ENCODE measurements at regions not wholly inside any gene's neighbourhood (a gene's known extent, or its start where the extent isn't known, plus 50 kb on each side); places are given as distances from the start of the nearest gene placed in this dataset.

- H3K4me1 Mint-ChIP-seq (ENCODE audit: low read depth) = no peaks in the 10 kb centered on the region
- no peak for ATAC-seq
- ChIA-PET CTCF (interaction anchor here (1.3 to 2.0 kb wide), 2 partner anchors 9 to 29 kb away, joined by 6 read pairs; no protein-coding TSS in a partner anchor), POLR2A (no interaction called here)
- peak; percentile 21 for DNase-seq
- H3K36me3 Mint-ChIP-seq (ENCODE audit: low read depth) = no peaks in the 10 kb centered on the region
- no peak overlapping the region for H3K27ac Mint-ChIP-seq
- H3K27me3 Mint-ChIP-seq (ENCODE audit: low read depth) = no peaks in the 10 kb centered on the region
- no peak overlapping the region for H3K4me3 Mint-ChIP-seq
- no peaks in the 10 kb centered on the region for H3K9me3 Mint-ChIP-seq (ENCODE audit: insufficient read depth)
These were observed 197.9 kb upstream of the ADAMTS16 start for GRCh38 chr5:4941957-4942830.

- Mint-ChIP-seq H3K27me3 (ENCODE audit: low read depth) (no peaks in the 10 kb centered on the region), H3K4me3 (no peak overlapping the region), H3K36me3 (ENCODE audit: low read depth) (no peaks in the 10 kb centered on the region), H3K9me3 (ENCODE audit: insufficient read depth) (no peaks in the 10 kb centered on the region), H3K4me1 (ENCODE audit: low read depth) (no peaks in the 10 kb centered on the region), H3K27ac (no peak overlapping the region)
- ATAC-seq (no peak), DNase-seq (no peak)
- ChIA-PET POLR2A (no interaction called here), CTCF (no interaction called here)
These were observed 197.3 kb upstream of the ADAMTS16 start for GRCh38 chr5:4942831-4943178.

GRCh38 chr5:4945296-4945695, 194.8 kb upstream of the ADAMTS16 start:
- Mint-ChIP-seq H3K4me1 (ENCODE audit: low read depth) (no peaks in the 10 kb centered on the region), H3K4me3 (no peak overlapping the region), H3K9me3 (ENCODE audit: insufficient read depth) (no peaks in the 10 kb centered on the region), H3K36me3 (ENCODE audit: low read depth) (no peaks in the 10 kb centered on the region), H3K27ac (no peak overlapping the region), H3K27me3 (ENCODE audit: low read depth) (no peaks in the 10 kb centered on the region)
- no peak for ATAC-seq
- POLR2A ChIA-PET = no interaction called here
- no peak for DNase-seq
- CTCF ChIA-PET = no interaction called here

GRCh38 chr5:4947106-4947505, 193.0 kb upstream of the ADAMTS16 start:
- Mint-ChIP-seq H3K27ac (no peak overlapping the region), H3K4me3 (no peak overlapping the region), H3K4me1 (ENCODE audit: low read depth) (no peaks in the 10 kb centered on the region), H3K9me3 (ENCODE audit: insufficient read depth) (no peaks in the 10 kb centered on the region), H3K36me3 (ENCODE audit: low read depth) (no peaks in the 10 kb centered on the region), H3K27me3 (ENCODE audit: low read depth) (no peaks in the 10 kb centered on the region)
- POLR2A ChIA-PET = no interaction called here
- CTCF ChIA-PET = no interaction called here
- DNase-seq (no peak), ATAC-seq (no peak)

GRCh38 chr5:4947893-4948536, 192.1 kb upstream of the ADAMTS16 start:
- no peaks in the 10 kb centered on the region for H3K27me3 Mint-ChIP-seq (ENCODE audit: low read depth)
- POLR2A ChIA-PET = no interaction called here
- CTCF ChIA-PET = no interaction called here
- no peaks in the 10 kb centered on the region for H3K36me3 Mint-ChIP-seq (ENCODE audit: low read depth)
- H3K9me3 Mint-ChIP-seq (ENCODE audit: insufficient read depth) = no peaks in the 10 kb centered on the region
- no peak overlapping the region for H3K27ac Mint-ChIP-seq
- no peak overlapping the region for H3K4me3 Mint-ChIP-seq
- no peaks in the 10 kb centered on the region for H3K4me1 Mint-ChIP-seq (ENCODE audit: low read depth)
- no peak for ATAC-seq
- no peak for DNase-seq

- DNase-seq (no peak), ATAC-seq (no peak)
- Mint-ChIP-seq H3K27me3 (ENCODE audit: low read depth) (no peaks in the 10 kb centered on the region), H3K4me1 (ENCODE audit: low read depth) (no peaks in the 10 kb centered on the region), H3K4me3 (no peak overlapping the region), H3K27ac (no peak overlapping the region), H3K9me3 (ENCODE audit: insufficient read depth) (no peaks in the 10 kb centered on the region), H3K36me3 (ENCODE audit: low read depth) (no peaks in the 10 kb centered on the region)
- ChIA-PET CTCF (no interaction called here), POLR2A (no interaction called here)
These were observed 191.0 kb upstream of the ADAMTS16 start for GRCh38 chr5:4949108-4949507.

GRCh38 chr5:4953576-4953975, 186.6 kb upstream of the ADAMTS16 start:
- no peak overlapping the region for H3K4me3 Mint-ChIP-seq
- POLR2A ChIA-PET = no interaction called here
- DNase-seq (no peak), ATAC-seq (no peak)
- no peaks in the 10 kb centered on the region for H3K4me1 Mint-ChIP-seq (ENCODE audit: low read depth)
- no peaks in the 10 kb centered on the region for H3K36me3 Mint-ChIP-seq (ENCODE audit: low read depth)
- no peaks in the 10 kb centered on the region for H3K9me3 Mint-ChIP-seq (ENCODE audit: insufficient read depth)
- H3K27ac Mint-ChIP-seq = no peak overlapping the region
- H3K27me3 Mint-ChIP-seq (ENCODE audit: low read depth) = no peaks in the 10 kb centered on the region
- CTCF ChIA-PET = no interaction called here

- CTCF ChIA-PET = no interaction called here
- Mint-ChIP-seq H3K4me3 (no peak overlapping the region), H3K27me3 (ENCODE audit: low read depth) (no peaks in the 10 kb centered on the region), H3K4me1 (ENCODE audit: low read depth) (no peaks in the 10 kb centered on the region), H3K36me3 (ENCODE audit: low read depth) (no peaks in the 10 kb centered on the region), H3K9me3 (ENCODE audit: insufficient read depth) (no peaks in the 10 kb centered on the region), H3K27ac (no peak overlapping the region)
- DNase-seq = no peak
- POLR2A ChIA-PET = no interaction called here
- no peak for ATAC-seq
These were observed 186.1 kb upstream of the ADAMTS16 start for GRCh38 chr5:4954048-4954447.

- ATAC-seq (no peak), DNase-seq (no peak)
- H3K36me3 Mint-ChIP-seq (ENCODE audit: low read depth) = no peaks in the 10 kb centered on the region
- H3K27me3 Mint-ChIP-seq (ENCODE audit: low read depth) = no peaks in the 10 kb centered on the region
- H3K4me3 Mint-ChIP-seq = no peak overlapping the region
- POLR2A ChIA-PET = no interaction called here
- no peak overlapping the region for H3K27ac Mint-ChIP-seq
- CTCF ChIA-PET = interaction anchor here (1.2 kb wide), 1 partner anchor 13 kb away, joined by 3 read pairs; no protein-coding TSS in a partner anchor
- H3K9me3 Mint-ChIP-seq (ENCODE audit: insufficient read depth) = no peaks in the 10 kb centered on the region
- H3K4me1 Mint-ChIP-seq (ENCODE audit: low read depth) = no peaks in the 10 kb centered on the region
These were observed 176.9 kb upstream of the ADAMTS16 start for GRCh38 chr5:4963265-4963664.

- Mint-ChIP-seq H3K36me3 (ENCODE audit: low read depth) (no peaks in the 10 kb centered on the region), H3K27ac (no peak overlapping the region), H3K27me3 (ENCODE audit: low read depth) (no peaks in the 10 kb centered on the region), H3K4me1 (ENCODE audit: low read depth) (no peaks in the 10 kb centered on the region), H3K9me3 (ENCODE audit: insufficient read depth) (no peaks in the 10 kb centered on the region), H3K4me3 (no peak overlapping the region)
- DNase-seq = no peak
- no peak for ATAC-seq
- POLR2A ChIA-PET = no interaction called here
- CTCF ChIA-PET = no interaction called here
These were observed 170.8 kb upstream of the ADAMTS16 start for GRCh38 chr5:4969351-4969750.

GRCh38 chr5:4970171-4970570, 170.0 kb upstream of the ADAMTS16 start:
- no peak overlapping the region for H3K4me3 Mint-ChIP-seq
- ATAC-seq (no peak), DNase-seq (no peak)
- POLR2A ChIA-PET = no interaction called here
- H3K36me3 Mint-ChIP-seq (ENCODE audit: low read depth) = no peaks in the 10 kb centered on the region
- H3K27ac Mint-ChIP-seq = no peak overlapping the region
- no peaks in the 10 kb centered on the region for H3K4me1 Mint-ChIP-seq (ENCODE audit: low read depth)
- CTCF ChIA-PET = no interaction called here
- no peaks in the 10 kb centered on the region for H3K27me3 Mint-ChIP-seq (ENCODE audit: low read depth)
- no peaks in the 10 kb centered on the region for H3K9me3 Mint-ChIP-seq (ENCODE audit: insufficient read depth)

- Mint-ChIP-seq H3K27me3 (ENCODE audit: low read depth) (no peaks in the 10 kb centered on the region), H3K4me1 (ENCODE audit: low read depth) (no peaks in the 10 kb centered on the region), H3K4me3 (no peak overlapping the region), H3K9me3 (ENCODE audit: insufficient read depth) (no peaks in the 10 kb centered on the region), H3K27ac (no peak overlapping the region), H3K36me3 (ENCODE audit: low read depth) (no peaks in the 10 kb centered on the region)
- DNase-seq (no peak), ATAC-seq (no peak)
- ChIA-PET CTCF (no interaction called here), POLR2A (no interaction called here)
These were observed 163.2 kb upstream of the ADAMTS16 start for GRCh38 chr5:4976902-4977301.
